GM12878 (cell line): ENCODE measurements at regions not wholly inside any gene's neighbourhood (a gene's known extent, or its start where the extent isn't known, plus 50 kb on each side); places are given as distances from the start of the nearest gene placed in this dataset.

Source experiments
- ATAC-seq: fragments of 200-7000 bp; cut with Tn5 transposase; 3 replicates; pipeline ENCODE4 v1.9.1; 2020; ENCODE audit warnings: mild to moderate bottlenecking, moderate library complexity
- BruUV-seq: library from RNA; stranded (reverse); fragments of 400-500 nt; replicated peaks from 2 replicates; lab custom pipeline; 2021; lab: Mats Ljungman, UMichigan
- CTCF ChIA-PET: fragments of 300-600 bp; sonication (Branson Sonifier 250); formaldehyde crosslinking; extraction: SDS; loops from one replicate; lab custom pipeline; 2021; ENCODE audit warnings: inconsistent platforms; lab: Yijun Ruan, JAX
- POLR2A ChIA-PET: fragments of 350-600 bp; formaldehyde crosslinking; extraction: SDS; loops from one replicate; lab custom pipeline; 2021; ENCODE audit warnings: inconsistent platforms; lab: Charles Lee
- RAD21 ChIA-PET: fragments of 300-600 bp; sonication (Branson Sonifier 250); formaldehyde crosslinking; loops from one replicate; lab custom pipeline; 2023; ENCODE audit warnings: antibody characterized with exemption; ENCODE audit not compliant: unreplicated experiment; lab: Charles Lee
- SMC1A ChIA-PET: fragments of 300-600 bp; sonication (Branson Sonifier 250); formaldehyde crosslinking; loops from one replicate; lab custom pipeline; 2023; ENCODE audit not compliant: unreplicated experiment, uncharacterized antibody; lab: Charles Lee
- DNase-seq: peaks from one replicate; pipeline ENCODE4 v3.0.0-alpha.2; 2011; ENCODE audit warnings: low read depth, low spot score
- FAIRE-seq: peaks from 3 replicates; lab custom pipeline; 2011; peaks lifted over from hg19 to GRCh38; lab: Jason Lieb, UNC
- H2AFZ ChIP-seq: 2 replicates; pipeline ENCODE4 v1.6.0; 2011; ENCODE audit warnings: low read depth, low read length, control low read depth; ENCODE audit not compliant: control insufficient read depth
- H3K27ac ChIP-seq: 2 replicates; pipeline ENCODE4 v1.5.1; 2011; ENCODE audit warnings: control low read depth; ENCODE audit not compliant: control insufficient read depth, insufficient read depth
- H3K27me3 ChIP-seq, 2 experiments: replicated peaks in 1 of 2; 2 replicates each; pipeline versions ENCODE4 v1.6.0 to v1.6.1; 2011; ENCODE audit warnings: low read length in 1 of 2; ENCODE audit not compliant: control insufficient read depth in 2 of 2, insufficient read depth in 2 of 2
- H3K36me3 ChIP-seq, 2 experiments: 2 replicates each; pipeline ENCODE4 v1.5.1; 2011; ENCODE audit warnings: low read length in 1 of 2; ENCODE audit not compliant: control insufficient read depth in 2 of 2, insufficient read depth in 2 of 2
- H3K4me1 ChIP-seq: 2 replicates; pipeline ENCODE4 v1.6.1; 2011; ENCODE audit warnings: mild to moderate bottlenecking, low read length, moderate library complexity, mixed read lengths; ENCODE audit not compliant: control insufficient read depth, insufficient read depth
- H3K4me2 ChIP-seq: 2 replicates; pipeline ENCODE4 v1.6.0; 2011; ENCODE audit warnings: control low read depth; ENCODE audit not compliant: control insufficient read depth, insufficient read depth
- H3K4me3 ChIP-seq: fragments of 200-600 bp; sonication (generic); 2 replicates; pipeline ENCODE4 v1.5.1; 2016
- H3K79me2 ChIP-seq: 2 replicates; pipeline ENCODE4 v1.6.0; 2011; ENCODE audit warnings: low read length; ENCODE audit not compliant: control insufficient read depth, insufficient read depth
- H3K9ac ChIP-seq: 2 replicates; pipeline ENCODE4 v1.8.0; 2011; ENCODE audit warnings: low read length, control low read depth, mixed read lengths; ENCODE audit not compliant: control insufficient read depth, insufficient read depth
- H3K9me3 ChIP-seq: replicated peaks from 3 replicates; pipeline ENCODE4 v1.5.1; 2011; ENCODE audit warnings: mild to moderate bottlenecking, low read length; ENCODE audit not compliant: control insufficient read depth, insufficient read depth
- H4K20me1 ChIP-seq: 2 replicates; pipeline ENCODE4 v1.6.0; 2011; ENCODE audit not compliant: control insufficient read depth, insufficient read depth
- CTCF ChIP-seq, 3 experiments: IDR thresholded peaks in 2 of 3; conservative IDR thresholded peaks in 1 of 3; 2 replicates each; pipeline ENCODE4 v1.5.1; 2011; ENCODE audit warnings: low read depth in 3 of 3, low read length in 3 of 3, mild to moderate bottlenecking in 3 of 3, control low read depth in 2 of 3, moderate library complexity in 2 of 3, inconsistent platforms in 1 of 3, mixed read lengths in 1 of 3; ENCODE audit not compliant: control insufficient read depth in 2 of 3, insufficient read depth in 1 of 3; ENCODE audit errors: extremely low read depth in 1 of 3
- EP300 ChIP-seq, 2 experiments: fragments of 150-350 bp in 1 of 2; IDR thresholded peaks; 2 replicates each; pipeline ENCODE4 v1.6.1; 2011 to 2012; ENCODE audit warnings: low read depth in 2 of 2, low read length in 2 of 2, borderline replicate concordance in 1 of 2, improper control_type of control experiment in 1 of 2, inconsistent platforms in 1 of 2; ENCODE audit not compliant: control insufficient read depth in 1 of 2
- GATAD2B ChIP-seq: fragments of 450-650 bp; conservative IDR thresholded peaks from 2 replicates; pipeline ENCODE4 v1.6.1; 2017; ENCODE audit warnings: low read depth, mild to moderate bottlenecking, moderate library complexity
- HDAC6 ChIP-seq: fragments of 200-600 bp; sonication (generic); IDR thresholded peaks from one replicate; pipeline ENCODE4 v1.8.0; 2017; ENCODE audit warnings: antibody characterized with exemption; ENCODE audit not compliant: unreplicated experiment
- PBX3 ChIP-seq: IDR thresholded peaks from 2 replicates; pipeline ENCODE4 v1.6.1; 2011; ENCODE audit warnings: mild to moderate bottlenecking, low read depth, low read length, moderate library complexity; ENCODE audit not compliant: insufficient replicate concordance
- POLR2AphosphoS5 ChIP-seq: IDR thresholded peaks from 2 replicates; pipeline ENCODE4 v1.6.1; 2011; ENCODE audit warnings: mild to moderate bottlenecking, low read length, inconsistent platforms
- PRDM15 ChIP-seq: fragments of 450-650 bp; formaldehyde crosslinking; IDR thresholded peaks from 2 replicates; pipeline ENCODE4 v1.4.0; 2020; ENCODE audit warnings: mild to moderate bottlenecking, moderate library complexity
- SIX5 ChIP-seq: IDR thresholded peaks from 2 replicates; pipeline ENCODE4 v1.6.1; 2011; ENCODE audit warnings: mild to moderate bottlenecking, low read depth, low read length, moderate library complexity; ENCODE audit not compliant: severe bottlenecking
- STAT1 ChIP-seq: fragments of 450-650 bp; conservative IDR thresholded peaks from 2 replicates; pipeline ENCODE4 v1.6.1; 2014; ENCODE audit warnings: antibody characterized with exemption, mild to moderate bottlenecking
- SUPT20H ChIP-seq: IDR thresholded peaks from 2 replicates; pipeline ENCODE4 v1.6.1; 2011; ENCODE audit warnings: low read depth, mild to moderate bottlenecking, low read length, moderate library complexity, borderline replicate concordance; ENCODE audit not compliant: control insufficient read depth
- TARDBP ChIP-seq: IDR thresholded peaks from 2 replicates; pipeline ENCODE4 v1.6.1; 2016; ENCODE audit warnings: borderline replicate concordance
- WGBS: methylation state at CpG from one replicate; pipeline ENCODE4 v1.1.6; 2016; ENCODE audit warnings: low lambda C conversion rate; ENCODE audit not compliant: insufficient replicate concordance, insufficient coverage; ENCODE audit errors: missing lambda C conversion rate; 5-methylcytosine and 5-hydroxymethylcytosine counted together
- in situ Hi-C: fragments of 300-500 bp; cut with MboI; formaldehyde crosslinking; loops from 9 replicates; pipeline ENCODE4 v1.14.3; 2018; ENCODE audit warnings: mixed read lengths
- intact Hi-C: fragments of 100-400 bp; cut with micrococcal nuclease; formaldehyde crosslinking; loops from one replicate; pipeline ENCODE4 v1.14.2; 2022; ENCODE audit not compliant: unreplicated experiment

GRCh38 chrX:36909676-36910030, 98.5 kb upstream of the FAM47C start:
- Histone ChIP-seq H3K9ac (no peak overlapping the region), H3K27me3 (no peaks in the 10 kb centered on the region), H3K4me1 (no peaks in the 10 kb centered on the region), H2AFZ (no peak overlapping the region), H4K20me1 (no peaks in the 10 kb centered on the region), H3K79me2 (no peaks in the 10 kb centered on the region), H3K27ac (no peak overlapping the region), H3K36me3 (no peaks in the 10 kb centered on the region), H3K4me3 (no peak overlapping the region), H3K9me3 (no peaks in the 10 kb centered on the region), H3K4me2 (no peak overlapping the region)
- FAIRE-seq = no peak
- ChIA-PET CTCF (interaction anchor here (0.8 to 2.0 kb wide), 3 partner anchors 10 to 1019 kb away, joined by 3 to 7 read pairs (median 5); no protein-coding TSS in a partner anchor), POLR2A (no interaction called here), SMC1A (interaction anchor here (1.5 kb wide), 1 partner anchor 11 kb away, joined by 6 read pairs; no protein-coding TSS in a partner anchor), RAD21 (no interaction called here)
- no TSS peak for BruUV-seq
- in situ Hi-C loops (no loop called here), intact Hi-C loops (no loop called here)
- ATAC-seq = no peak
- TF ChIP-seq HDAC6 = no peak
- TF ChIP-seq PBX3 = no peak
- TF ChIP-seq STAT1 = no peak
- no peak for TF ChIP-seq EP300 (IDR thresholded peaks at IDR 0.05; ENCODE audit: borderline replicate concordance in 1 of 2, control insufficient read depth in 1 of 2, low read depth in 2 of 2, low read length in 2 of 2)
- no peak for DNase-seq
- WGBS = 34% methylated on average over 4 of the region's 4 CpGs

- Histone ChIP-seq H4K20me1 (no peaks in the 10 kb centered on the region), H3K4me1 (no peaks in the 10 kb centered on the region), H2AFZ (no peak overlapping the region), H3K4me2 (no peak overlapping the region), H3K27me3 (no peaks in the 10 kb centered on the region), H3K27ac (no peak overlapping the region), H3K36me3 (no peaks in the 10 kb centered on the region), H3K4me3 (no peak overlapping the region), H3K9ac (no peak overlapping the region), H3K79me2 (no peaks in the 10 kb centered on the region), H3K9me3 (no peaks in the 10 kb centered on the region)
- DNase-seq (no peak), FAIRE-seq (no peak), ATAC-seq (no peak)
- ChIA-PET SMC1A (no interaction called here), CTCF (no interaction called here), RAD21 (no interaction called here), POLR2A (no interaction called here)
- 27% methylated on average over 3 of the region's 3 CpGs for whole genome bisulfite sequencing
- no TSS peak for BruUV-seq
- intact Hi-C loops = no loop called here
- in situ Hi-C loops = no loop called here
- no peak for TF ChIP-seq TARDBP
- no peak for TF ChIP-seq SUPT20H
- TF ChIP-seq CTCF (IDR thresholded peaks at IDR 0.05 in 2 of 3, conservative IDR thresholded peaks at IDR 0.05 in 1 of 3; ENCODE audit: control insufficient read depth in 2 of 3, extremely low read depth in 1 of 3, insufficient read depth in 1 of 3, low read depth in 3 of 3, low read length in 3 of 3) = no peak
- TF ChIP-seq GATAD2B = no peak
- no peak for TF ChIP-seq POLR2AphosphoS5
- TF ChIP-seq SIX5 = no peak
- TF ChIP-seq PRDM15 (CRISPR knock-in tag) = no peak
Observed at GRCh38 chrX:36913551-36913950, 94.6 kb upstream of the FAM47C start.
